Calu3 (cell line): ENCODE measurements at regions not wholly inside any gene's neighbourhood (a gene's known extent, or its start where the extent isn't known, plus 50 kb on each side); places are given as distances from the start of the nearest gene placed in this dataset.

Experiments
- BruUV-seq: library from RNA; stranded (reverse); fragments of 400-500 nt; replicated peaks from 2 replicates; lab custom pipeline; 2021; lab: Mats Ljungman, UMichigan
- CTCF ChIA-PET: fragments of 300-600 bp; sonication (Branson Sonifier 250); formaldehyde crosslinking; loops from one replicate; lab custom pipeline; 2022; ENCODE audit warnings: antibody characterized with exemption; lab: Charles Lee
- DNase-seq: peaks from one replicate; pipeline ENCODE4 v3.0.0; 2022
- H3K27ac Mint-ChIP-seq: one replicate; pipeline ENCODE4 v1.8.0; 2022; ENCODE audit warnings: mixed read lengths; ENCODE audit not compliant: unreplicated experiment
- H3K27me3 Mint-ChIP-seq: one replicate; pipeline ENCODE4 v1.8.0; 2022; ENCODE audit warnings: mixed read lengths; ENCODE audit not compliant: unreplicated experiment
- H3K36me3 Mint-ChIP-seq: one replicate; pipeline ENCODE4 v1.8.0; 2022; ENCODE audit warnings: mild to moderate bottlenecking, moderate library complexity, mixed read lengths; ENCODE audit not compliant: insufficient read depth, unreplicated experiment
- H3K4me1 Mint-ChIP-seq: one replicate; pipeline ENCODE4 v1.8.0; 2022; ENCODE audit warnings: mild to moderate bottlenecking, low read depth, mixed read lengths; ENCODE audit not compliant: unreplicated experiment
- H3K4me3 Mint-ChIP-seq: one replicate; pipeline ENCODE4 v1.8.0; 2022; ENCODE audit warnings: mild to moderate bottlenecking, low read depth, moderate library complexity, mixed read lengths; ENCODE audit not compliant: unreplicated experiment
- H3K9me3 Mint-ChIP-seq: one replicate; pipeline ENCODE4 v1.8.0; 2022; ENCODE audit warnings: low read depth, mixed read lengths; ENCODE audit not compliant: unreplicated experiment
- intact Hi-C: fragments of 100-400 bp; cut with micrococcal nuclease; formaldehyde crosslinking; loops from one replicate; pipeline ENCODE4 v1.10.0; 2022; ENCODE audit not compliant: unreplicated experiment
- TF ChIP-seq, protein P1 (sequence below): fragments of 200-600 bp; IDR thresholded peaks from one replicate; pipeline ENCODE4 v1.8.0; 2022; ENCODE audit warnings: antibody characterized with exemption; ENCODE audit not compliant: unreplicated experiment

- intact Hi-C loops, result no loop called here
- Mint-ChIP-seq H3K9me3 (no peaks in the 10 kb centered on the region), H3K4me3 (no peak overlapping the region), H3K36me3 (no peaks in the 10 kb centered on the region), H3K27me3 (peaks cover 25% of the 10 kb centered on the region), H3K4me1 (peaks cover 9% of the 10 kb centered on the region), H3K27ac (no peak overlapping the region)
- TF ChIP-seq, protein P1, sequence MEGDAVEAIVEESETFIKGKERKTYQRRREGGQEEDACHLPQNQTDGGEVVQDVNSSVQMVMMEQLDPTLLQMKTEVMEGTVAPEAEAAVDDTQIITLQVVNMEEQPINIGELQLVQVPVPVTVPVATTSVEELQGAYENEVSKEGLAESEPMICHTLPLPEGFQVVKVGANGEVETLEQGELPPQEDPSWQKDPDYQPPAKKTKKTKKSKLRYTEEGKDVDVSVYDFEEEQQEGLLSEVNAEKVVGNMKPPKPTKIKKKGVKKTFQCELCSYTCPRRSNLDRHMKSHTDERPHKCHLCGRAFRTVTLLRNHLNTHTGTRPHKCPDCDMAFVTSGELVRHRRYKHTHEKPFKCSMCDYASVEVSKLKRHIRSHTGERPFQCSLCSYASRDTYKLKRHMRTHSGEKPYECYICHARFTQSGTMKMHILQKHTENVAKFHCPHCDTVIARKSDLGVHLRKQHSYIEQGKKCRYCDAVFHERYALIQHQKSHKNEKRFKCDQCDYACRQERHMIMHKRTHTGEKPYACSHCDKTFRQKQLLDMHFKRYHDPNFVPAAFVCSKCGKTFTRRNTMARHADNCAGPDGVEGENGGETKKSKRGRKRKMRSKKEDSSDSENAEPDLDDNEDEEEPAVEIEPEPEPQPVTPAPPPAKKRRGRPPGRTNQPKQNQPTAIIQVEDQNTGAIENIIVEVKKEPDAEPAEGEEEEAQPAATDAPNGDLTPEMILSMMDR, result no peak
- no TSS peak for BruUV-seq
- CTCF ChIA-PET, result no interaction called here
- DNase-seq, result no peak
Observed at GRCh38 chr12:105469701-105470100, 139.2 kb downstream of the C12orf75 start.

- no peaks in the 10 kb centered on the region for H3K9me3 Mint-ChIP-seq
- intact Hi-C loops, result no loop called here
- H3K4me1 Mint-ChIP-seq, result peaks cover 9% of the 10 kb centered on the region
- CTCF ChIA-PET, result no interaction called here
- DNase-seq, result no peak
- no peak overlapping the region for H3K27ac Mint-ChIP-seq
- TF ChIP-seq, protein P1, result no peak
- peaks cover 25% of the 10 kb centered on the region for H3K27me3 Mint-ChIP-seq
- H3K36me3 Mint-ChIP-seq, result no peaks in the 10 kb centered on the region
- no TSS peak for BruUV-seq
- H3K4me3 Mint-ChIP-seq, result no peak overlapping the region
Observed at GRCh38 chr12:105470102-105470501, 139.6 kb downstream of the C12orf75 start.

DNA sequence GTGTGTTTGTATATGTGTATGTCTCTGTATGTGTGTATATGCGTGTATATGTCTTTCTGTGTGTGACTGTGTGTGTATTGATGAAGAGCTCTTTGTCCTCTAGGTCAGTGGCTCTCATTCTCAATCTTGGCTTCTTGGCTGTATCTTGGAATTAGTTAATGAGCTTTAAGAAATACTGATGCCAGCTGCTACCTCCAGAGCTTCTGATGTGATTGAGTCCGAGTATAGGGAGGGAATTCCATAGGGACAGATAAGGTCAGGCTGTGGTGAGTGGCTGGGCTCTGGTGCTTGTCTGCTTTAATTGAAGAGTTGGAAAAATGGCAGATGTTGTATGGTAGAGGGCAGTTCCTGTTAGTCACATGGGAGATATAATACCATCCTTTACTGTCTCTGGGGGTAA is 140.1 kb downstream of the C12orf75 start:
- Mint-ChIP-seq H3K27ac (no peak overlapping the region), H3K4me3 (no peak overlapping the region), H3K36me3 (no peaks in the 10 kb centered on the region), H3K4me1 (peaks cover 9% of the 10 kb centered on the region), H3K27me3 (peaks cover 25% of the 10 kb centered on the region), H3K9me3 (no peaks in the 10 kb centered on the region)
- CTCF ChIA-PET, result no interaction called here
- BruUV-seq, result no TSS peak
- TF ChIP-seq, protein P1, result no peak
- intact Hi-C loops, result no loop called here
- DNase-seq, result no peak

DNA sequence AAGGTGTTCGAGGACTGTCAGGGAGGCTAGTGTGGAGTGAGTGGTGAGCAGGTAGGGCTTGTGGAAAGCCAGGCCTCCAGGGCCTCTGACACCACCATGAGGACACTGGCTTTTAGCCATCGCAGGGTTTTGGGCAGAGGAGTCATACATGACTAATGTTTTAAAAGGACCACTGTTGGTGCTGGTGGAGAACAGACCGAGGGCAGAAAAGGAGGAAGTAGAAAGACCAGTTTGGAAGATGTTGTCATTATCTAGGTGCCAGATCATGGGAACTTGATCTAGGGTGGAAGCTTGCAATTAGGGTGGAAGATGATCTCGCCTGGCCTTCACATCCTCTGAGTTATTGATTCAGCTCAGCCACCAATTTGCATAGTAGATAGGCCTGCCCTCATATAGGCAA is 144.2 kb downstream of the C12orf75 start:
- no peak overlapping the region for H3K27ac Mint-ChIP-seq
- peaks cover 3% of the 10 kb centered on the region for H3K4me1 Mint-ChIP-seq
- DNase-seq, result no peak
- CTCF ChIA-PET, result no interaction called here
- intact Hi-C loops, result no loop called here
- no peaks in the 10 kb centered on the region for H3K36me3 Mint-ChIP-seq
- TF ChIP-seq, protein P1, result no peak
- no peaks in the 10 kb centered on the region for H3K9me3 Mint-ChIP-seq
- no peaks in the 10 kb centered on the region for H3K27me3 Mint-ChIP-seq
- no TSS peak for BruUV-seq
- no peak overlapping the region for H3K4me3 Mint-ChIP-seq

DNA sequence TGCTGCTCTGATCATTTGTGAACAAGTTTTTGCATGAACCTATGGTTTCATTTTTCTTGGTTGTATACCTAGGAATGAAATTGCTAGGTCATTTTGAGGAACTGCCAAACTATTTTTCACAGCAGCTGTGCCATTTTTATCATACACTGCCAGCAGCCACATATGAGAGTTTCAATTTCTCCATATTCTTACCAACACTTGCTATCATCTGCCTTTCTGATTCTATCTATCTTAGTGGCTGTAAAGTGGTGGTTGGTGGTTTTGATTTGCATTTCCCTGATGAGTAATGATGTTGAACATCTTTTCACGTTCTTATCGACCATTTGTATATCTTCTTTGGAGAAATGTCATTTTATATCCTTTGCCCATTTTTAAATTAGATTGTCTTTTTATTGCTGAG is 146.1 kb downstream of the C12orf75 start:
- TF ChIP-seq, protein P1, result no peak
- Mint-ChIP-seq H3K4me1 (peaks cover 14% of the 10 kb centered on the region), H3K27ac (no peak overlapping the region), H3K9me3 (no peaks in the 10 kb centered on the region), H3K36me3 (no peaks in the 10 kb centered on the region), H3K4me3 (no peak overlapping the region), H3K27me3 (no peaks in the 10 kb centered on the region)
- CTCF ChIA-PET, result no interaction called here
- no peak for DNase-seq
- no TSS peak for BruUV-seq
- intact Hi-C loops, result no loop called here
